GM23338 (cell line): ENCODE measurements at regions not wholly inside any gene's neighbourhood (a gene's known extent, or its start where the extent isn't known, plus 50 kb on each side); places are given as distances from the start of the nearest gene placed in this dataset.

ENCODE experiments used
- CTCF ChIP-seq, 2 experiments: fragments of 200-600 bp in 1 of 2; sonication (generic) in 1 of 2; conservative IDR thresholded peaks; 2 replicates each; pipeline versions ENCODE4 v1.5.1 to v1.6.1; 2016 to 2017; ENCODE audit warnings: antibody characterized with exemption in 2 of 2, low read depth in 2 of 2, mild to moderate bottlenecking in 2 of 2, moderate library complexity in 1 of 2
- EZH2 ChIP-seq: fragments of 200-600 bp; sonication (generic); IDR thresholded peaks from one replicate; pipeline ENCODE4 v1.8.0; 2017; ENCODE audit warnings: antibody characterized with exemption, mild to moderate bottlenecking, low read depth; ENCODE audit not compliant: unreplicated experiment
- EZH2phosphoT487 ChIP-seq: fragments of 200-600 bp; sonication (generic); IDR thresholded peaks from one replicate; pipeline ENCODE4 v1.8.1; 2018; ENCODE audit warnings: antibody characterized with exemption; ENCODE audit not compliant: unreplicated experiment
- JUNB ChIP-seq: IDR thresholded peaks from one replicate; pipeline ENCODE4 v1.6.1; 2016; ENCODE audit warnings: antibody characterized with exemption; ENCODE audit not compliant: unreplicated experiment
- POLR2AphosphoS5 ChIP-seq: IDR thresholded peaks from 2 replicates; pipeline ENCODE4 v1.6.1; 2016; ENCODE audit warnings: antibody characterized with exemption, low read depth
- REST ChIP-seq: IDR thresholded peaks from one replicate; pipeline ENCODE4 v1.6.1; 2018; ENCODE audit warnings: antibody characterized with exemption; ENCODE audit not compliant: unreplicated experiment
- STAT1 ChIP-seq: IDR thresholded peaks from one replicate; pipeline ENCODE4 v1.6.1; 2016; ENCODE audit warnings: antibody characterized with exemption; ENCODE audit not compliant: unreplicated experiment
- ZNF331 ChIP-seq: fragments of 250-450 bp; sonication (Bioruptor Pico); IDR thresholded peaks from 2 replicates; pipeline ENCODE4 v1.5.0; 2020; ENCODE audit warnings: low read depth, mild to moderate bottlenecking, moderate library complexity
- ZNF462 ChIP-seq: fragments of 250-450 bp; sonication (Bioruptor Pico); IDR thresholded peaks from 2 replicates; pipeline ENCODE4 v1.5.0; 2020; ENCODE audit warnings: mild to moderate bottlenecking, moderate library complexity

- no peak for TF ChIP-seq POLR2AphosphoS5
- no peak for TF ChIP-seq EZH2
- TF ChIP-seq CTCF (conservative IDR thresholded peaks at IDR 0.05; ENCODE audit: low read depth in 2 of 2) = no peak
- TF ChIP-seq ZNF331 (CRISPR knock-in tag) = no peak
- TF ChIP-seq JUNB = no peak
- no peak for TF ChIP-seq STAT1
- no peak for TF ChIP-seq REST
- no peak for TF ChIP-seq ZNF462
- TF ChIP-seq EZH2phosphoT487 = no peak
Measured at GRCh38 chr4:138299881-138300280, 57.7 kb upstream of the SLC7A11 start.
